HEK293 (cell line): ENCODE measurements at regions not wholly inside any gene's neighbourhood (a gene's known extent, or its start where the extent isn't known, plus 50 kb on each side); places are given as distances from the start of the nearest gene placed in this dataset.

Source experiments
- CTCF ChIA-PET: fragments of 350-600 bp; formaldehyde crosslinking; extraction: SDS; loops from one replicate; lab custom pipeline; 2021; ENCODE audit warnings: antibody characterized with exemption; lab: Yijun Ruan, JAX
- POLR2A ChIA-PET: fragments of 300-600 bp; formaldehyde crosslinking; extraction: SDS; loops from one replicate; lab custom pipeline; 2020; ENCODE audit warnings: antibody characterized with exemption, inconsistent platforms; lab: Yijun Ruan, JAX
- H3K27ac ChIP-seq: fragments of 200-500 bp; sonication (Bioruptor generic); 2 replicates; pipeline ENCODE4 v1.5.1; 2014; ENCODE audit warnings: low read depth, low read length, control low read depth, inconsistent platforms; ENCODE audit errors: extremely low read depth
- H3K36me3 ChIP-seq, 2 experiments: fragments of 200-500 bp in 1 of 2; sonication (Bioruptor generic) in 1 of 2; 1 replicate in 1 of 2; 2 replicates in 1 of 2; pipeline ENCODE4 v1.5.1; 2014 to 2017; ENCODE audit warnings: inconsistent platforms in 2 of 2, low read length in 2 of 2; ENCODE audit not compliant: control insufficient read depth in 2 of 2, insufficient read depth in 1 of 2
- H3K4me1 ChIP-seq: fragments of 200-500 bp; sonication (Bioruptor generic); 2 replicates; pipeline ENCODE4 v1.5.1; 2014; ENCODE audit warnings: mild to moderate bottlenecking, low read length, inconsistent platforms; ENCODE audit not compliant: control insufficient read depth, insufficient read depth
- H3K4me3 ChIP-seq: 2 replicates; pipeline ENCODE4 v1.5.1; 2011; ENCODE audit warnings: low read depth, mild to moderate bottlenecking, control low read depth, low read length, moderate library complexity
- H3K9me3 ChIP-seq: fragments of 200-500 bp; sonication (Bioruptor generic); 2 replicates; pipeline ENCODE4 v1.5.1; 2014; ENCODE audit warnings: low read depth, low read length, inconsistent platforms; ENCODE audit not compliant: control insufficient read depth, insufficient read depth
- KLF7 ChIP-seq: fragments of 450-650 bp; formaldehyde crosslinking; IDR thresholded peaks from 2 replicates; pipeline ENCODE4 v1.5.1; 2016; ENCODE audit warnings: missing biosample characterization, missing genetic modification characterization, borderline replicate concordance
- KLF9 ChIP-seq: fragments of 450-650 bp; formaldehyde crosslinking; IDR thresholded peaks from 2 replicates; pipeline ENCODE4 v1.5.1; 2016; ENCODE audit warnings: missing biosample characterization, missing genetic modification characterization, low read depth
- MEIS1 ChIP-seq: sonication (generic); formaldehyde crosslinking; IDR thresholded peaks from 2 replicates; pipeline ENCODE4 v1.8.1; 2022; ENCODE audit warnings: missing genetic modification reagents, mild to moderate bottlenecking, borderline replicate concordance
- TRIM28 ChIP-seq: IDR thresholded peaks from 2 replicates; pipeline ENCODE4 v1.6.1; 2011; ENCODE audit warnings: low read length, control low read depth, borderline replicate concordance
- ZBTB21 ChIP-seq: fragments of 450-650 bp; formaldehyde crosslinking; IDR thresholded peaks from 2 replicates; pipeline ENCODE4 v1.5.1; 2017; ENCODE audit warnings: missing biosample characterization, missing genetic modification characterization
- ZEB2 ChIP-seq: fragments of 450-650 bp; formaldehyde crosslinking; IDR thresholded peaks from 2 replicates; pipeline ENCODE4 v1.5.1; 2016; ENCODE audit warnings: missing biosample characterization, missing genetic modification characterization
- ZFP41 ChIP-seq: fragments of 450-650 bp; formaldehyde crosslinking; IDR thresholded peaks from 2 replicates; pipeline ENCODE4 v1.5.1; 2016; ENCODE audit warnings: missing biosample characterization, missing genetic modification characterization, borderline replicate concordance
- ZNF10 ChIP-seq: fragments of 450-650 bp; formaldehyde crosslinking; IDR thresholded peaks from 2 replicates; pipeline ENCODE4 v1.5.1; 2017; ENCODE audit warnings: missing biosample characterization, missing genetic modification characterization
- ZNF114 ChIP-seq: fragments of 450-650 bp; formaldehyde crosslinking; IDR thresholded peaks from 2 replicates; pipeline ENCODE4 v1.5.0; 2017; ENCODE audit warnings: missing biosample characterization, missing genetic modification characterization
- ZNF138 ChIP-seq: fragments of 450-650 bp; formaldehyde crosslinking; IDR thresholded peaks from 2 replicates; pipeline ENCODE4 v1.5.1; 2016; ENCODE audit warnings: missing biosample characterization, missing genetic modification characterization, borderline replicate concordance
- ZNF148 ChIP-seq: fragments of 450-650 bp; formaldehyde crosslinking; IDR thresholded peaks from 2 replicates; pipeline ENCODE4 v1.5.0; 2017; ENCODE audit warnings: missing biosample characterization, missing genetic modification characterization, borderline replicate concordance
- ZNF16 ChIP-seq: fragments of 450-650 bp; formaldehyde crosslinking; IDR thresholded peaks from 2 replicates; pipeline ENCODE4 v1.5.1; 2016; ENCODE audit warnings: low read depth, missing biosample characterization, missing genetic modification characterization
- ZNF175 ChIP-seq: fragments of 450-650 bp; formaldehyde crosslinking; IDR thresholded peaks from 2 replicates; pipeline ENCODE4 v1.5.1; 2016; ENCODE audit warnings: missing biosample characterization, missing genetic modification characterization
- ZNF184 ChIP-seq: fragments of 450-650 bp; IDR thresholded peaks from 2 replicates; pipeline ENCODE4 v1.5.1; 2018; ENCODE audit warnings: missing biosample characterization, mild to moderate bottlenecking, missing genetic modification characterization
- ZNF202 ChIP-seq: fragments of 450-650 bp; formaldehyde crosslinking; IDR thresholded peaks from 2 replicates; pipeline ENCODE4 v1.5.1; 2016; ENCODE audit warnings: missing biosample characterization, missing genetic modification characterization, borderline replicate concordance
- ZNF214 ChIP-seq: fragments of 450-650 bp; formaldehyde crosslinking; IDR thresholded peaks from 2 replicates; pipeline ENCODE4 v1.5.1; 2017; ENCODE audit warnings: missing biosample characterization, mild to moderate bottlenecking, missing genetic modification characterization, borderline replicate concordance
- ZNF341 ChIP-seq: fragments of 450-650 bp; formaldehyde crosslinking; IDR thresholded peaks from 2 replicates; pipeline ENCODE4; 2016; ENCODE audit warnings: low read depth, missing biosample characterization, missing genetic modification characterization
- ZNF639 ChIP-seq: fragments of 450-650 bp; formaldehyde crosslinking; IDR thresholded peaks from 2 replicates; pipeline ENCODE4 v1.5.1; 2016; ENCODE audit warnings: missing biosample characterization, missing genetic modification characterization
- ZNF776 ChIP-seq: fragments of 450-650 bp; formaldehyde crosslinking; IDR thresholded peaks from 2 replicates; pipeline ENCODE4 v1.5.0; 2017; ENCODE audit warnings: missing biosample characterization, missing genetic modification characterization, borderline replicate concordance
- ZNF837 ChIP-seq: fragments of 450-650 bp; formaldehyde crosslinking; IDR thresholded peaks from 2 replicates; pipeline ENCODE4 v1.5.1; 2016; ENCODE audit warnings: missing biosample characterization, missing genetic modification characterization

DNA sequence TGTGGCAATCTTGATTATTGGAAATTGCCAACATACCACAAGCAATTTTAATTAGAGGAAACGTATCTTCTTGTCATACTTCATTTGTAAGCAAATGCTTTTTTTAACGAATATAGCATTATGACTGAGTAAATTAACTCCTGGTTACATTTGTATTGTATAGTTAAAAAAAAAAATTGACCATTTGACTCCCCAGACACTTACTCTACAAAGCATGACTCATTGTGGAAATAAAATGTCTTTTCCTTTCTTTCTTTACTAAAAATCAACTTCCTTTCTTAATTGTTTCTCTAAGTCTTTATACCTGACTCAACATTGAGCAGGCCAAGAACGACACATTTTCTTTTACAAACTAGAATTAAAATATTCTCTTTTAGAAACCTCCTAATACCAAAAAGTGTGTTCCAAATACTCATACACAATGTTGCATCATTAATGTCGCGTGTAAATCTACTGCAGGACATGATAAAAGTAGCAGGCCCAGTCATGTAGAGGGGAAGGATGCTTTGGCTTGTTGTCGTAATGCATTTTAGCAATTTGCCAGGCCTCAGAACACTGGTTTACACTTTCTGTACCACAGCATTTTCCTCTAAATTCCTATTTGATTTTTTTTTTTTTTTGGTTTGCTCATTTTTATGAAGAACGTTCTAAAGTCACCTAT is 349.6 kb upstream of the KCNH7 start:
- ChIA-PET POLR2A (no interaction called here), CTCF (interaction anchor here (0.6 to 1.2 kb wide), 5 partner anchors 17 to 1336 kb away, joined by 3 to 4 read pairs (median 3); no protein-coding TSS in a partner anchor)
- Histone ChIP-seq H3K9me3 (no peaks in the 10 kb centered on the region), H3K4me1 (no peaks in the 10 kb centered on the region), H3K27ac (no peak overlapping the region), H3K36me3 (no peaks in the 10 kb centered on the region), H3K4me3 (no peak overlapping the region)
- TF ChIP-seq ZNF202 (tag by site-specific recombination) (no peak), KLF9 (tag by site-specific recombination) (no peak), ZNF184 (tag by site-specific recombination) (no peak), ZEB2 (tag by site-specific recombination) (no peak)

DNA sequence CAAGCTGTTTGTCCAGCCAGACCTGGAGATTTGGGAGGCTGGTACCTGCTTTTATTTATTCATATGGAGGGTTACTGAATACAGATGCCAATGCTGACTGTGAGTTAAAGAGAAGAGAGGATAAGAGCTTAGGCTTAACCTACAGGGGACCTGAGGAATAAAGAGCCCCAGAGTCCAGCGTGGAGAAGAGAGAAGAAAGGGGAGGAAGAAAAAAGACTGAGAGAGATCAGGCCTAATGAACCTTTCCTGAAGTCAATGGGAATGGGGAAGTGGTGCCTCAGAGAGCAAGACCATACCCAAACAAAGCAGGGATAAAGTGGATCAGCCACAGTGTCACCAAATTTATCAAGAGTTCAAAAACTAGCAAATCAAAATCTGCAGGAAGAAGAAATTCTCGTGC is 348.6 kb upstream of the KCNH7 start:
- Histone ChIP-seq H3K36me3 (no peaks in the 10 kb centered on the region), H3K4me1 (no peaks in the 10 kb centered on the region), H3K4me3 (no peak overlapping the region), H3K27ac (no peak overlapping the region), H3K9me3 (no peaks in the 10 kb centered on the region)
- ChIA-PET POLR2A (no interaction called here), CTCF (interaction anchor here (0.5 to 1.2 kb wide), 5 partner anchors 18 to 1250 kb away, joined by 3 to 4 read pairs (median 3); no protein-coding TSS in a partner anchor)
- TF ChIP-seq KLF7: no peak
- TF ChIP-seq ZNF10 (tag by site-specific recombination): no peak
- no peak for TF ChIP-seq ZNF837
- TF ChIP-seq ZNF138 (tag by site-specific recombination): no peak
- no peak for TF ChIP-seq ZNF175
- no peak for TF ChIP-seq ZNF639 (tag by site-specific recombination)
- no peak for TF ChIP-seq ZFP41
- TF ChIP-seq MEIS1 (CRISPR knock-in tag): no peak
- no peak for TF ChIP-seq ZNF148 (tag by site-specific recombination)
- TF ChIP-seq ZNF776 (tag by site-specific recombination): no peak
- no peak for TF ChIP-seq TRIM28
- TF ChIP-seq ZNF341 (tag by site-specific recombination): no peak
- TF ChIP-seq ZNF114 (tag by site-specific recombination): no peak
- TF ChIP-seq ZBTB21 (tag by site-specific recombination): no peak
- no peak for TF ChIP-seq ZNF214 (tag by site-specific recombination)

DNA sequence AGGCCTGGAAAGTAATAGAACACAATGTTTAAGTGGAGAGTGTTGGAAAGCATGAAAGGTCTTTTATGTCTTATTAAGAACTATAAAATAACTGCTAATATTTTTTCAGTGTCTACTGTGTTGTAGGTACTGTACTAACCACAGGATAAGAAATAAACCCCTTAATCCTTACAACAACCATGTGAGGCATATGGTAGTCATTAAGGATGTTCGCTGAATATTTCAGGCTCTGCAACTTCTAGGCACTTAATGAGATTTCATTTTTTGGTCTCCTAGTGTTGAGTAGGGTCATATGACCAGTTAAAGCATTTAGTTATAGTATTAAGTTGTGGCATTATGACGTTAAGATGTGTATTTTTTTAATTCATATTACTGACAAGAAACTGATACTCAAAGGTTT is 346.6 kb upstream of the KCNH7 start:
- H3K36me3 ChIP-seq: no peaks in the 10 kb centered on the region
- ChIA-PET POLR2A (no interaction called here), CTCF (interaction anchor here (0.6 kb wide), 1 partner anchor 1245 kb away, joined by 3 read pairs; no protein-coding TSS in a partner anchor)
- no peak overlapping the region for H3K4me3 ChIP-seq
- no peak overlapping the region for H3K27ac ChIP-seq
- no peaks in the 10 kb centered on the region for H3K9me3 ChIP-seq
- no peaks in the 10 kb centered on the region for H3K4me1 ChIP-seq
- TF ChIP-seq ZNF16 (tag by site-specific recombination): no peak
